22Rv1 (cell line): ENCODE measurements at regions not wholly inside any gene's neighbourhood (a gene's known extent, or its start where the extent isn't known, plus 50 kb on each side); places are given as distances from the start of the nearest gene placed in this dataset.

ENCODE experiments used
- H3K27ac ChIP-seq: fragments of 450-650 bp; 2 replicates; pipeline ENCODE4 v1.5.1; 2017
- CTCF ChIP-seq: fragments of 450-650 bp; IDR thresholded peaks from 2 replicates; pipeline ENCODE4 v1.5.1; 2017; ENCODE audit warnings: mild to moderate bottlenecking
- ZFX ChIP-seq: fragments of 450-650 bp; IDR thresholded peaks from 2 replicates; pipeline ENCODE4 v1.6.1; 2017; ENCODE audit warnings: antibody characterized with exemption, borderline replicate concordance

GRCh38 chr5:15214010-15214409, 286.0 kb upstream of the FBXL7 start:
- TF ChIP-seq CTCF (no peak), ZFX (no peak)
- no peak overlapping the region for H3K27ac ChIP-seq

GRCh38 chr5:15209053-15209762, 290.8 kb upstream of the FBXL7 start:
- TF ChIP-seq ZFX (no peak), CTCF (no peak)
- no peak overlapping the region for H3K27ac ChIP-seq

DNA sequence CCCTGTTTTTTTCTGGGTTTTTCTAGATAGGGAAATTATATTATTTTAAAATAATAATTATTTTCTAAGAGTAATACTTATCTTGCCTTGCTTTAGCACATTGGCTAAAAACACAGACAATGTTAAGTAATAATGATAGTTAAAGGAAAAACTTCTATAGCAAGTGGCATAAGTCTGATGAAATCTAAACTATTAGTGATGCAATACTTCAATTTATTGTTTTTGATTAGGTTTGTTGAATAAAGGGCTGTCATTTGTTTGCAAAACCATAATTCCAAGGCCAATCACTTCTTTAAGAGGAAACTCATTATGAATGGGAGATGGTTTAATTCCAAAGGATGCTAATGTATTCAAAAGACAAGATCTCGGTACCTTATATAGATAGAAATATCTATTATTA, 293.8 kb upstream of the FBXL7 start:
- TF ChIP-seq CTCF (no peak), ZFX (no peak)
- no peak overlapping the region for H3K27ac ChIP-seq

- no peak overlapping the region for H3K27ac ChIP-seq
- TF ChIP-seq ZFX: no peak
- no peak for TF ChIP-seq CTCF
These were observed 296.6 kb upstream of the FBXL7 start for GRCh38 chr5:15203376-15203775.

- no peak overlapping the region for H3K27ac ChIP-seq
- no peak for TF ChIP-seq ZFX
- TF ChIP-seq CTCF: no peak
These were observed 309.0 kb upstream of the FBXL7 start for GRCh38 chr5:15191012-15191411.

DNA sequence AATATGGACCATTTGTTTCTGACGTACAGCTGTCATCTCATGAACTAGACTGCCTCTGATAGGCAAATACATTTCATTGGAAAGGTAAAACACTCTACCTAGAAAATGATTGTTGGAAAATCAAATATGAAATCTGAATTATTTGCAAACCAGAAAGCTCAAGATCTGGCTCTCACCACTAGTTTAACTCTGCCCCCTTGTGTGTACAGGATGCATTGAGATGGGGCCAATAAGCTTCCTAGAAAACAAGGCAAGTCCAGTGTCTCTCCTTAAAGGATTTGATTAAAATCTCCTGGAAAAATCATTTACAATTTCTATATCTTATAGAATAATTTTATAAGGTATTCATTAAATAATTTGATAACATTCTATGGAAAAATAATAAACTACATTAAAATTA, 311.9 kb upstream of the ANKH start:
- TF ChIP-seq ZFX (no peak), CTCF (no peak; the same call in 1 of the 2 replicates)
- H3K27ac ChIP-seq: no peak overlapping the region

DNA sequence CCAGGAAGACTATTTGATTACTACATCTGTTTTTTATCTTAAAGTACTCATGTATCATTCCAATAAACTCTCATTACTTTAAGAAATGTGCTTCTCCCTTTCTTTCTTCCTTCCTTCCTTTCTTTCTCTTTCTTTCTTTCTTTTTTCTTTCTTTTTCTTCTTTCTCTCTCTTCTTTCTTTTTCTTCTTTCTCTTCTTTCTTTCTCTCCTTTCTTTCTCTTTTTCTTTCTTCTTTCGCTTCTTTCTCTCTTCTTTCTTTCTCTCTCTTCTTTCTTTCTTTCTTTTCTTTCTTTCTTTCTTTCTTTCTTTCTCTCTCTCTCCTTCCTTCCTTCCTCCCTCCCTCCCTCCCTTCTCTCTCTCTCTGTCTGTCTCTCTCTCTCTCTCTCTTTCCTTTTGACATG, 298.6 kb upstream of the ANKH start:
- H3K27ac ChIP-seq: no peak overlapping the region
- no peak for TF ChIP-seq CTCF
- no peak for TF ChIP-seq ZFX
